ENCODE measurements at regions not wholly inside any gene's neighbourhood (a gene's known extent, or its start where the extent isn't known, plus 50 kb on each side); places are given as distances from the start of the nearest gene placed in this dataset.

DNA sequence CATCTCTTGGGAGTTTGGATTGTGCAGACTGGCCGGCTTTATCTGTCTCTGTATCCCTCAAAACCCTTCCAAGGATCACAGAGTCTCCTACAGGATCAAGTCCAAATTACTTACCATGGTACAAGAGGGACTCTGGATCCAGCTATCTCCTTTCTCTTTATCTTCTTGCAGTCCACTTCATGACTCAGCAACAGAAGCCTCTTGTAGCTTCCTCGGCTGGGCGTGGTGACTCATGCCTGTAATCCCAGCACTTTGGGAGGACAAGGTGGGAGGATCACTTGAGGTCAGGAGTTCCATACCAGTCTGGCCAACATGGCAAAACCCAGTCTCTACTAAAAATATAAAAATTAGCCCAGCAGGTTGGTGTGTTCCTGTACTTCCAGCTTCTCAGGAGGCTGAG, 189.7 kb downstream of the BCAT1 start:
- ATAC-seq = no peak
- peaks cover 0 to 6% (median 0%) of the 10 kb centered on the region in 3 donors for H3K4me1 ChIP-seq
- TF ChIP-seq, protein P1, sequence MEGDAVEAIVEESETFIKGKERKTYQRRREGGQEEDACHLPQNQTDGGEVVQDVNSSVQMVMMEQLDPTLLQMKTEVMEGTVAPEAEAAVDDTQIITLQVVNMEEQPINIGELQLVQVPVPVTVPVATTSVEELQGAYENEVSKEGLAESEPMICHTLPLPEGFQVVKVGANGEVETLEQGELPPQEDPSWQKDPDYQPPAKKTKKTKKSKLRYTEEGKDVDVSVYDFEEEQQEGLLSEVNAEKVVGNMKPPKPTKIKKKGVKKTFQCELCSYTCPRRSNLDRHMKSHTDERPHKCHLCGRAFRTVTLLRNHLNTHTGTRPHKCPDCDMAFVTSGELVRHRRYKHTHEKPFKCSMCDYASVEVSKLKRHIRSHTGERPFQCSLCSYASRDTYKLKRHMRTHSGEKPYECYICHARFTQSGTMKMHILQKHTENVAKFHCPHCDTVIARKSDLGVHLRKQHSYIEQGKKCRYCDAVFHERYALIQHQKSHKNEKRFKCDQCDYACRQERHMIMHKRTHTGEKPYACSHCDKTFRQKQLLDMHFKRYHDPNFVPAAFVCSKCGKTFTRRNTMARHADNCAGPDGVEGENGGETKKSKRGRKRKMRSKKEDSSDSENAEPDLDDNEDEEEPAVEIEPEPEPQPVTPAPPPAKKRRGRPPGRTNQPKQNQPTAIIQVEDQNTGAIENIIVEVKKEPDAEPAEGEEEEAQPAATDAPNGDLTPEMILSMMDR (IDR thresholded peaks at IDR 0.05) = no peak
- H3K4me3 ChIP-seq = no peak overlapping the region
- intact Hi-C loops (cut with DNase I) = no loop called here
- no peaks in the 10 kb centered on the region for H3K36me3 ChIP-seq
- H3K9me3 ChIP-seq = no peaks in the 10 kb centered on the region
- H3K27me3 ChIP-seq = peaks cover 0 to 10% (median 0%) of the 10 kb centered on the region in 4 donors
- WGBS, 2 donors = 93 to 94% methylated on average over 3 of the region's 3 CpGs
- peak overlapping the region in 3 of 4 donors; percentile 24 to 65 (median 60) for H3K27ac ChIP-seq
- no peak for FAIRE-seq
- no peak for DNase-seq

DNA sequence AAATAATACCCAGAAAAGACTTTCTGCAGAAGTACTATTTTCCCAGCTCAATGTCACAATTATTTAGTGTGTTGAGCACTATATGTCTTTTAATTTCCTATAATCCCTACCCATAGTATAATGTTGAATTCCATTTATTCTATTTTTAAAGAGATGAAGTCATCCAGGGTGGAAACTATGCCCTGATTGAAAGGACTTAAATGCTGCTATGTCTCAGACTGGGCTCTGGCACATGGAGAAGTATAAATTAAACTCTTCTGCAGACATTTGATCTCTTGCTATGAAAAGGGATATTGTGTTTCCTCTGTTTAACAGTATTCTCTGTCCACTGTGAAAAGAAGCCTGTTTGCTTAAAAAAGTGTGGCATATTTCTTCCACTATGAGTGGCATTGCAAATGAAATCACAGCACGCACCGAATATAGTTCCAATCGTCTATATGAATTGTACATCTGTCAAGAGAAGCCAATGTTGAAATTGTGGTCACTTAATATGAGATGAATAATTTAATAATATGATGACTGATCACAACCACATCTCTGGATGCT, 192.3 kb downstream of the BCAT1 start:
- no peak for FAIRE-seq
- no peak for ATAC-seq
- no peak for DNase-seq
- WGBS, 2 donors = 69 to 79% methylated on average over 3 of the region's 3 CpGs
- TF ChIP-seq, protein P1 (IDR thresholded peaks at IDR 0.05) = no peak
- intact Hi-C loops (cut with DNase I) = no loop called here
- Histone ChIP-seq H3K36me3 (no peaks in the 10 kb centered on the region), H3K4me3 (no peak overlapping the region), H3K9me3 (no peaks in the 10 kb centered on the region), H3K27me3 (peaks cover 0 to 10% (median 0%) of the 10 kb centered on the region in 4 donors), H3K4me1 (peaks cover 0 to 6% (median 0%) of the 10 kb centered on the region in 3 donors), H3K27ac (no peak overlapping the region)

DNA sequence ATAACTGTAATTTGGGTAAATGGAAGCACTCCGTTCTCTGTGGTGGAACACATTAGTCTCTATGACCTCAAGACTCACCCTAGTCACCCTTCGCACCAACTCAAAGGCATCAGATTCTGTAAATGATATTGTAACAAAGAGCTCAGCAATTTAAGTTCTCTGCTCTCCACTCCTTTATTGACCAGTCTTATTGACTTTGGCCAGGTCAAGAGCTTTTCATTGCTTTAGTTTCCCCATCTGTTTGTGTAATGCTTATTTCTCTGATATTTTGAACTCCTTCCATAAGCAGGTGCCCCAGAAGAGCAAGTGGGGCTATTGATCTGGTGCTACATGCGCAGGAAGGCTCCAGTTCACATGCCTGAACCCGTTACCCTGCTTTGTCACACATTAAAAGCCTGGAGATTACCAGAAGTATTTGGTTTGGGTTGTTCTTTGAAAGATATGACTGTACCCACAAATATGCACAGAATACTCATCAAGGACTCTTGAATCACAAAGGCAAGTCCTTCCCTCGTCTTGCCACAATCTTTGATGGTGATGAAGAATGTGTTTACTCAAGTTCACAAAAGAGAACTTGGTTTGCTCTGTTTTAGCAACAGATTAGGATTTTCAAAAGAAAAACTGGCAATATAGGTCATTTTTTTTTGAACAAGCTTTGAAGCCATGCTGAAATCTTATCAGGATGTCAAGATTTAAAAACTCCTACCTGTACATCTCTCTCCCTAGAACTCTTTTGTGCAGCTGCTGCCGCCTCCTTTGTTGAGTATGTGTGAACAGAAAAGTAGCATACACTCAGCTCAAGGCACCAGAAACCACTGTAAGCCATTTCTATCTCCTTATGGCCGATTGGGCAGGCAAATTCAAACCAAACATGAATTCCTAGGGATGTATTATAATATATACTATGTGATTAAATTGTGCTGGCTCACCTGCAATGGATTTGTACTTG, 193.9 kb downstream of the BCAT1 start:
- no peaks in the 10 kb centered on the region for H3K9me3 ChIP-seq
- WGBS, 2 donors = 40 to 43% methylated on average over 7 of the region's 7 CpGs
- no peak overlapping the region for H3K4me3 ChIP-seq
- peaks cover 0 to 10% (median 0%) of the 10 kb centered on the region in 4 donors for H3K27me3 ChIP-seq
- H3K36me3 ChIP-seq = no peaks in the 10 kb centered on the region
- H3K27ac ChIP-seq = no peak overlapping the region
- TF ChIP-seq, protein P1 (IDR thresholded peaks at IDR 0.05) = no peak
- no peak for DNase-seq
- FAIRE-seq = no peak
- ATAC-seq = peak in 2 of 4 donors; percentile 17 to 26
- peaks cover 0 to 6% (median 0%) of the 10 kb centered on the region in 3 donors for H3K4me1 ChIP-seq
- intact Hi-C loops (cut with DNase I) = no loop called here

DNA sequence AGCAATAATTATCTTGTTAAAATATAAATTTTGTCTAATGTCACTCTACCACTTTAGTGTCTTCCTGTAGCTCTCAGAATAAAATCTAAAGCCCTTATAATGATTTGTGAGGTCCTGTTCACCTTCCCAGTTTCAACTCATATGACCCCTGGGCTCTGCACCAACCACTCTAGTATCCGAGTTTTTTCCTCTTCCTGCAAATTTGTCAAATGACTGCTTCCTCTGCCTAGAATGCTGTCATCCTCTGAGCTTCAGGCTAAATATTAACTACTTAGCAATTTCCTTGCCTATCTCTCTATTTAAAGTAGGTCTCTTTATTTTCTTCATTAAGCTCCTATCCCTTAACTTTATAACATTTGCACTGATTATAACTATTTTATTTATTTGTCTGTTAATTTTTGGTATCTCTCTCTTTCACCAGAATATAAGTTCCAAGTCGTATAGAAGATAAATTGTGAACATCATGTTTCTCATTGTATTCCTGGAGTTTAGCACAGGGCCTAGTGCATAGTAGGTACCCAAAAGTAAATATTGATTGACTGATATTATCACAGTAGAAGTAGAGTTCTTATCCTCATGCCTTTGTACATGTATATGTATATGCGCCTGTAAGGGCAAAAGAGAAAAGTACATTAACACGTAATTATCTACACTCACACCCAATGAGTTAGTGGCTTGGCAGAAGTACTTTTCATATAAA, 196.0 kb downstream of the BCAT1 start:
- H3K4me1 ChIP-seq = peaks cover 0 to 6% (median 0%) of the 10 kb centered on the region in 3 donors
- intact Hi-C loops (cut with DNase I) = no loop called here
- FAIRE-seq (no peak), DNase-seq (no peak), ATAC-seq (peak in 2 of 4 donors; percentile 52 to 59)
- H3K36me3 ChIP-seq = no peaks in the 10 kb centered on the region
- peaks cover 0 to 8% (median 0%) of the 10 kb centered on the region in 4 donors for H3K27me3 ChIP-seq
- no peak overlapping the region for H3K27ac ChIP-seq
- TF ChIP-seq, protein P1 (IDR thresholded peaks at IDR 0.05) = no peak
- H3K9me3 ChIP-seq = no peaks in the 10 kb centered on the region
- WGBS, 2 donors = 66 to 73% methylated on average over 4 of the region's 4 CpGs
- H3K4me3 ChIP-seq = no peak overlapping the region

All from pancreas (tissue), 10 donors.